IMR-90 (cell line): ENCODE measurements at regions not wholly inside any gene's neighbourhood (a gene's known extent, or its start where the extent isn't known, plus 50 kb on each side); places are given as distances from the start of the nearest gene placed in this dataset.

Source experiments
- ATAC-seq: fragments of 200-7000 bp; cut with Tn5 transposase; 2 replicates; pipeline ENCODE4 v1.9.1; 2020; ENCODE audit warnings: low read depth, mild to moderate bottlenecking, moderate library complexity
- BruUV-seq: library from RNA; stranded (reverse); fragments of 400-500 nt; replicated peaks from 2 replicates; lab custom pipeline; 2021; lab: Mats Ljungman, UMichigan
- CTCF ChIA-PET: fragments of 300-600 bp; formaldehyde crosslinking; extraction: SDS; loops from one replicate; lab custom pipeline; 2021; ENCODE audit warnings: antibody characterized with exemption; lab: Yijun Ruan, JAX
- POLR2A ChIA-PET: fragments of 300-600 bp; sonication (Branson Sonifier 250); formaldehyde crosslinking; loops from one replicate; lab custom pipeline; 2022; ENCODE audit warnings: antibody characterized with exemption; ENCODE audit not compliant: unreplicated experiment; lab: Charles Lee
- DNase-seq: peaks from one replicate; pipeline ENCODE4 v3.0.0; 2013
- H2AFZ ChIP-seq: replicated peaks from 2 replicates; pipeline ENCODE3; 2013; ENCODE audit warnings: low read length, mild to moderate bottlenecking; ENCODE audit not compliant: poor library complexity
- H2AK5ac ChIP-seq: 2 replicates; pipeline ENCODE4 v1.6.1; 2013; ENCODE audit warnings: low read depth, low read length, inconsistent platforms
- H2AK9ac ChIP-seq: replicated peaks from 2 replicates; pipeline ENCODE3; 2013; ENCODE audit warnings: mild to moderate bottlenecking, low read depth, low read length, moderate library complexity; ENCODE audit not compliant: poor library complexity
- H2BK120ac ChIP-seq: 2 replicates; pipeline ENCODE4 v1.6.1; 2013; ENCODE audit warnings: low read depth, low read length, inconsistent platforms
- H2BK15ac ChIP-seq: 3 replicates; pipeline ENCODE4 v1.6.1; 2013; ENCODE audit warnings: low read depth, low read length, inconsistent platforms
- H2BK20ac ChIP-seq: 2 replicates; pipeline ENCODE4 v1.6.1; 2013; ENCODE audit warnings: low read depth, mild to moderate bottlenecking, inconsistent platforms, low read length, moderate library complexity
- H2BK5ac ChIP-seq: 2 replicates; pipeline ENCODE4 v1.6.1; 2013; ENCODE audit warnings: mild to moderate bottlenecking, low read depth, low read length, inconsistent platforms; ENCODE audit not compliant: poor library complexity, severe bottlenecking
- H3K14ac ChIP-seq: replicated peaks from 2 replicates; pipeline ENCODE4 v1.6.1; 2013; ENCODE audit warnings: low read depth, low read length, inconsistent platforms
- H3K18ac ChIP-seq: 2 replicates; pipeline ENCODE4 v1.6.1; 2013; ENCODE audit warnings: low read depth, low read length, control low read depth
- H3K23ac ChIP-seq: 2 replicates; pipeline ENCODE4 v1.6.1; 2013; ENCODE audit warnings: low read depth, low read length, inconsistent platforms
- H3K27ac ChIP-seq: 2 replicates; pipeline ENCODE4 v1.5.1; 2013; ENCODE audit warnings: mild to moderate bottlenecking, control low read depth, low read length; ENCODE audit not compliant: insufficient read depth
- H3K27me3 ChIP-seq: 2 replicates; pipeline ENCODE4 v1.6.1; 2013; ENCODE audit warnings: low read length; ENCODE audit not compliant: control insufficient read depth, insufficient read depth
- H3K36me3 ChIP-seq: 2 replicates; pipeline ENCODE4 v1.6.1; 2013; ENCODE audit warnings: low read length, mixed read lengths; ENCODE audit not compliant: control insufficient read depth, insufficient read depth
- H3K4ac ChIP-seq: 2 replicates; pipeline ENCODE4 v1.6.1; 2013; ENCODE audit warnings: low read depth, low read length, inconsistent platforms
- H3K4me1 ChIP-seq: 2 replicates; pipeline ENCODE4 v1.6.1; 2013; ENCODE audit warnings: low read length, mixed read lengths; ENCODE audit not compliant: control insufficient read depth, insufficient read depth
- H3K4me2 ChIP-seq: 2 replicates; pipeline ENCODE4 v1.6.1; 2013; ENCODE audit warnings: low read depth, mild to moderate bottlenecking, control low read depth, low read length, moderate library complexity
- H3K4me3 ChIP-seq: 2 replicates; pipeline ENCODE4 v1.5.1; 2013; ENCODE audit warnings: low read depth, mild to moderate bottlenecking, control low read depth, low read length, moderate library complexity; ENCODE audit not compliant: insufficient read depth
- H3K56ac ChIP-seq: 2 replicates; pipeline ENCODE4 v1.6.1; 2013; ENCODE audit warnings: low read length, inconsistent platforms; ENCODE audit not compliant: insufficient read depth; ENCODE audit errors: extremely low read depth
- H3K79me1 ChIP-seq, 2 experiments: 2 replicates each; pipeline ENCODE4 v1.6.1; 2013; ENCODE audit warnings: low read length in 2 of 2, inconsistent platforms in 1 of 2, low read depth in 1 of 2
- H3K9ac ChIP-seq: 2 replicates; pipeline ENCODE4 v1.6.1; 2013; ENCODE audit warnings: low read depth, low read length, control low read depth
- H3K9me1 ChIP-seq: 2 replicates; pipeline ENCODE4 v1.6.1; 2013; ENCODE audit warnings: low read length, inconsistent platforms; ENCODE audit not compliant: insufficient read depth
- H3K9me3 ChIP-seq: 2 replicates; pipeline ENCODE4 v1.6.1; 2013; ENCODE audit warnings: low read length; ENCODE audit not compliant: control insufficient read depth, insufficient read depth
- H4K20me1 ChIP-seq: 2 replicates; pipeline ENCODE4 v1.6.1; 2013; ENCODE audit warnings: low read length, inconsistent platforms; ENCODE audit not compliant: insufficient read depth
- H4K5ac ChIP-seq: 2 replicates; pipeline ENCODE4 v1.6.1; 2013; ENCODE audit warnings: mild to moderate bottlenecking, low read depth, low read length, control low read depth
- H4K8ac ChIP-seq, 2 experiments: 2 replicates each; pipeline ENCODE4 v1.6.1; 2013; ENCODE audit warnings: low read depth in 2 of 2, low read length in 2 of 2, control low read depth in 1 of 2, inconsistent platforms in 1 of 2
- H4K91ac ChIP-seq: 2 replicates; pipeline ENCODE4 v1.6.1; 2013; ENCODE audit warnings: low read depth, low read length, inconsistent platforms; ENCODE audit not compliant: insufficient read depth
- WGBS, 2 experiments: methylation state at CpG; one replicate each; pipeline versions ENCODE4 v1.1.5 to v1.1.7; 2013; ENCODE audit warnings: missing lambda C conversion rate in 2 of 2; ENCODE audit not compliant: insufficient read length in 1 of 2; ENCODE audit errors: extremely low coverage in 2 of 2; 5-methylcytosine and 5-hydroxymethylcytosine counted together
- dilution Hi-C: fragments of 300-500 bp; cut with HindIII; formaldehyde crosslinking; loops from one replicate; pipeline ENCODE4 v1.14.3; 2018; ENCODE audit warnings: low sequenced_read_pairs; ENCODE audit not compliant: unreplicated experiment
- in situ Hi-C: fragments of 300-500 bp; cut with MboI; formaldehyde crosslinking; loops from 3 replicates; pipeline ENCODE4 v1.14.3; 2019; ENCODE audit warnings: low sequenced_read_pairs, inconsistent platforms, mixed read lengths
- intact Hi-C: fragments of 100-400 bp; cut with micrococcal nuclease; formaldehyde crosslinking; loops from 2 replicates; pipeline ENCODE4 v1.10.0; 2022
- TF ChIP-seq, protein P1 (sequence below): fragments of 150-350 bp; IDR thresholded peaks from 2 replicates; pipeline ENCODE4 v1.6.1; 2017; ENCODE audit warnings: mild to moderate bottlenecking, antibody characterized with exemption, low read length, low read depth

DNA sequence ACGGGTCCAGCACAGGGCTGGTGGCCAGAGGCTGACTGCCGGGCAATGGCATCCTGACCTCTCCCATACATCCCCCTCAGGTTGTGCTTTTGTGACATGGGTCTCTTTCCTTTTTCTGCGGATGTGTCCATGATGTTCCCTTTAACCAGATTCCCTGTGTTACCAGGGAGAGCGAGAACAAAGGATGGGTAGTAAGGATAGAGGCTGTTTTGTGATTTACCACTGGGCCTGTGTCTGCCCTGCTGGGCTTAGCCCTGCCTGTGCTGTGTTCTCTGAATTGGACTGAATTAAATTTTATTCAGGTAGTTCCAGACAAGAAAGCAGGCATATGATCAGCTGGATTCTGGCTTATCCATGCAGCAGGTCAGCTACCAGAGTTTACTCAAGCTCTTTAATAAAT, 301.6 kb downstream of the RWDD3 start:
- Histone ChIP-seq H2BK15ac (no peak overlapping the region), H4K5ac (no peak overlapping the region), H3K18ac (no peak overlapping the region), H3K23ac (no peak overlapping the region), H3K4me2 (no peak overlapping the region), H2BK5ac (no peak overlapping the region), H4K20me1 (no peaks in the 10 kb centered on the region), H3K27me3 (no peaks in the 10 kb centered on the region), H4K91ac (no peak overlapping the region), H3K9me3 (no peaks in the 10 kb centered on the region; the same call in 1 of the 2 replicates), H3K4me1 (no peaks in the 10 kb centered on the region), H3K4ac (no peak overlapping the region), H3K56ac (no peak overlapping the region), H3K4me3 (no peak overlapping the region), H2AFZ (no peak overlapping the region), H4K8ac (no peak overlapping the region), H3K27ac (no peak overlapping the region), H3K36me3 (no peaks in the 10 kb centered on the region), H2AK9ac (no peak overlapping the region), H3K9me1 (no peaks in the 10 kb centered on the region), H2BK120ac (no peak overlapping the region), H3K79me1 (no peaks in the 10 kb centered on the region), H2BK20ac (no peak overlapping the region), H3K14ac (no peak overlapping the region), H3K9ac (no peak overlapping the region), H2AK5ac (no peak overlapping the region)
- in situ Hi-C loops (no loop called here), dilution Hi-C loops (no loop called here), intact Hi-C loops (loop anchor here (2.0 kb wide), 1 partner anchor 19 kb away; no protein-coding TSS in a partner anchor)
- WGBS, 2 experiments = no CpG with 5 or more reads among the region's 4 CpGs
- BruUV-seq = no TSS peak
- ChIA-PET CTCF (no interaction called here), POLR2A (no interaction called here)
- ATAC-seq = no peak
- TF ChIP-seq, protein P1, sequence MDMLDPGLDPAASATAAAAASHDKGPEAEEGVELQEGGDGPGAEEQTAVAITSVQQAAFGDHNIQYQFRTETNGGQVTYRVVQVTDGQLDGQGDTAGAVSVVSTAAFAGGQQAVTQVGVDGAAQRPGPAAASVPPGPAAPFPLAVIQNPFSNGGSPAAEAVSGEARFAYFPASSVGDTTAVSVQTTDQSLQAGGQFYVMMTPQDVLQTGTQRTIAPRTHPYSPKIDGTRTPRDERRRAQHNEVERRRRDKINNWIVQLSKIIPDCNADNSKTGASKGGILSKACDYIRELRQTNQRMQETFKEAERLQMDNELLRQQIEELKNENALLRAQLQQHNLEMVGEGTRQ = no peak
- no peak for DNase-seq
